C4-2B (cell line): ENCODE measurements at regions not wholly inside any gene's neighbourhood (a gene's known extent, or its start where the extent isn't known, plus 50 kb on each side); places are given as distances from the start of the nearest gene placed in this dataset.

Source experiments
- CTCF ChIP-seq: fragments of 450-650 bp; conservative IDR thresholded peaks from 2 replicates; pipeline ENCODE4 v1.5.1; 2017; ENCODE audit warnings: mild to moderate bottlenecking
- ZFX ChIP-seq: fragments of 450-650 bp; IDR thresholded peaks from 2 replicates; pipeline ENCODE4 v1.6.1; 2017

GRCh38 chr3:72065236-72065635, 280.3 kb upstream of the PROK2 start:
- TF ChIP-seq CTCF: no peak
- no peak for TF ChIP-seq ZFX
